Breast epithelium (tissue), 3 donors: ENCODE measurements at regions not wholly inside any gene's neighbourhood (a gene's known extent, or its start where the extent isn't known, plus 50 kb on each side); places are given as distances from the start of the nearest gene placed in this dataset.

ENCODE experiments used
- CTCF ChIP-seq, 3 donors: fragments of 450-650 bp; IDR thresholded peaks; one replicate each; pipeline ENCODE4 v1.5.1; 2016 to 2017; ENCODE audit warnings: antibody characterized with exemption in 3 of 3, mild to moderate bottlenecking in 3 of 3, moderate library complexity in 3 of 3
- POLR2A ChIP-seq: fragments of 450-650 bp; IDR thresholded peaks from one replicate; pipeline ENCODE4 v1.6.1; 2016; ENCODE audit warnings: antibody characterized with exemption, mild to moderate bottlenecking, moderate library complexity
- POLR2AphosphoS5 ChIP-seq, 3 donors: sonication (generic); formaldehyde crosslinking; IDR thresholded peaks; one replicate each; pipeline ENCODE4 v1.6.1; 2017; ENCODE audit warnings: antibody characterized with exemption in 3 of 3

GRCh38 chr1:55898181-55898580 is 681.2 kb downstream of the PLPP3 start:
- TF ChIP-seq CTCF (IDR thresholded peaks at IDR 0.05) (no peak), POLR2AphosphoS5 (IDR thresholded peaks at IDR 0.05) (no peak), POLR2A (no peak)
